DMS114 treated with DMSO at 0.1 percent for 48 hours (cell line): ENCODE measurements at regions not wholly inside any gene's neighbourhood (a gene's known extent, or its start where the extent isn't known, plus 50 kb on each side); places are given as distances from the start of the nearest gene placed in this dataset.

Experiments
- DNase-seq: peaks from one replicate; lab custom pipeline; 2025; ENCODE audit not compliant: unreplicated experiment; lab: John Stamatoyannopoulos, UW

GRCh38 chr20:11432407-11432806 lies 485.3 kb upstream of the BTBD3 start:
- DNase-seq = no peak

- no peak for DNase-seq
These were observed 481.4 kb upstream of the BTBD3 start for GRCh38 chr20:11436113-11436905.

DNA sequence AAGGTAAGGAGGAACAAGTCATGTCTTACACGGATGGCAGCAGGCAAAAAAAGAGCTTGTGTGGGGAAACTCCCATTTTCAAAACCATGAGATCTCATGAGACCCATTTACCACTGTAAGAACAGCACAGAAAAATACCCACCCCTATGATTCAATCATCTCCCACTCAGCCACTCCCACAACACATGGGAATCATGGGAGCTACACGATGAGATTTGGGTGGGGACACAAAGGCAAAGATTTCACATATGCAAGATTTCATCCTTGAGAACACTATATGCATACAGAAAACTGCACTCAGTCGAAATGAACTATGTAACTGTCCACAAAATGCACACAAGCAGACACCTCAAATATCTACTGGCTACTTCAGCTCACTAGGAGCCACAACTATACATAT lies 480.6 kb upstream of the BTBD3 start:
- no peak for DNase-seq

- DNase-seq = no peak
These were observed 479.9 kb upstream of the BTBD3 start for GRCh38 chr20:11437611-11438380.

DNA sequence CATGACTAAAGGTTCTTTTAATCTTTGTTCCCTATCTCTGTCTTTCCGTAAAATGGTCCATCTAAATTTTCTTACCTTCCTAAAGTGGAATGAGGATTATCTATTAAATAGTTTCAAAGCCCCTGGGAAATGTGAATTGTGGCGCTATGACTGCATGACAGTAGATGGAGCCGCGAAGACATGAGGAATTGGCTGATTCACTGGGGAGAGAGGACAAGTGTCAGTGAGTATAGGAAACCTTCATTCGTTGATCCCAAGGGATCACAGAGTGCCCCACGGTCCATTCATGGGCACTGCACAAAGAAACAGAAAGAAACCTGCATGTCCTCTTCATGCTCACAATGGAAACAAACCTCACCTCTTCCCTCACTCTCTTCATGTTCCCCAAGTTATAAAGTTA lies 479.3 kb upstream of the BTBD3 start:
- DNase-seq = no peak

- DNase-seq = no peak
These were observed 474.1 kb upstream of the BTBD3 start for GRCh38 chr20:11443382-11444119.

- no peak for DNase-seq
These were observed 472.5 kb upstream of the BTBD3 start for GRCh38 chr20:11445161-11445560.

- no peak for DNase-seq
These were observed 471.8 kb upstream of the BTBD3 start for GRCh38 chr20:11445891-11446290.

DNA sequence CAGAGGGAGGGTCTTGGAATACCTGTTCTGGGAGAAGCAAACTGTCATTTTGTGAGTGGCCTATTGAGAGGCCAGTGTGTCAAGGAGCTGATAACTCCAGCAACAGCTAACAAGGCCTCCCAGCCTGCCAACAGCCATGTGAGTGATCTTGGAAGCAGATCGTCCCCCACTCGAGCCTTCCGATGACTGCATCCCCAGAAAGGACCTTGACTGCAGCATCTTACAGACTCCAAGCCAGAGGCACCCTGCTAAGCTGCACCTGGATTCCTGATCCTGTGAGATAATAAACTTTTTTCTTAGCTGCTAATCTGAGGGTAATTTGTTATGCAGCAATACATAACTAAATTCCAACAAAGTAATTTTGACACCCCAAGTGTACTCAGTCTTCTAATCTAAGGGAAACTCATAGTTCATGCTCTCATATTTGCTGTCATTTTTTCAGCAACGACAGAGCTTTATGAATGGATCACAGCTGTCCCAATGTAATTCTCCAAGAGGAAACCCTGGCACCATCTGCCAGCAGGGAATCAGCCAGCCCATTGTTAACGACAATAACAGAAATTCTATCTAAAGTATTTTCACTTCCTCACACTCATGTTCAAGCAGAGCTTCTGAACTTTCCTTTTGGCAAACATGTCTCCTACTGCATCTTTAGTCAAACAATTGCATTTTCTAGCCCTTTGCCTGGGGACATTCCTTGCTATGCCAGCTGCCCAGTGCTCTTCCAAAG lies 470.2 kb upstream of the BTBD3 start:
- no peak for DNase-seq

- no peak for DNase-seq
These were observed 469.1 kb upstream of the BTBD3 start for GRCh38 chr20:11448554-11448953.

GRCh38 chr20:11451793-11452291 lies 465.9 kb upstream of the BTBD3 start:
- DNase-seq = no peak

DNA sequence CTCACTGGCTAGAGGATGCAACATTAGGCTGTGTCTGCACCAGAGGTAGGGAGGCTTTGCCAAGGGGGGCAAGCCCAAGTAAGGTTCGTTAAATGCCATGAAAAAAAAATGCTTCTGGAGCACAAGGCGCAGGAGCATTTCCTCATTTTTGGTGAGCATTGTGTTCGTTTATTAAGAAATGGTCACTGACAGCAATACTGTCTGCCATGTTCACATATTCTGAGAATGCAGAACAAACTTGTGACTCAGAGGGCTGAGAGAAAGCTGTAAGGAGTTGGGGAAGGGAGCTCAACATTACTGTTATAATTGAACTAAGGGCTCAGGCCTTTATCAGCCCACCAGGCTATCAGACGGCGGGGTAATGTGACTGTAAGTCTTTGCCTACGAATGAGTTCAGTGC lies 465.4 kb upstream of the BTBD3 start:
- no peak for DNase-seq

- no peak for DNase-seq
These were observed 464.3 kb upstream of the BTBD3 start for GRCh38 chr20:11453430-11453829.

GRCh38 chr20:11454966-11455799 lies 462.5 kb upstream of the BTBD3 start:
- no peak for DNase-seq

- no peak for DNase-seq
These were observed 460.2 kb upstream of the BTBD3 start for GRCh38 chr20:11457488-11457887.

GRCh38 chr20:11459090-11459890 lies 458.4 kb upstream of the BTBD3 start:
- no peak for DNase-seq

- no peak for DNase-seq
These were observed 450.3 kb upstream of the BTBD3 start for GRCh38 chr20:11467436-11467835.

DNA sequence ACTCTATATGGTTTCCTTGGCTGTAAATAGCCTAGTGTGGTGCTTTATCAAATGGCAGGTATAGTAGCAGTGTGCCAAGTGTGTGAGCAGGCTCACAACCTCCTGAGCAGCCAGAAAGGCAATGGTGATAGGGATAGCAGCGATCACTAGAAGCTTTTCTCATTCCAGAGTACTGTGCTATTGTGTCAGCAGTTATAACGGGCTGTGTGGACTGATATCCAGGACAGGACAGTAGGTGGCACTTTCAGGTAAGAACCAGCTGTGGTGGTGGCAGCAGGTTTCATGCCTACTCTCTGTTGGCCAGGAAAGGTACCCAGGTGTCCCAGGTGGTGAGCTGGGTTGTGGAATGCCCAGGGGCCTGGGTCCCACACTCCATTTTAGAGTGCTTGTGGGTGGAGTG lies 448.8 kb upstream of the BTBD3 start:
- DNase-seq = no peak

GRCh38 chr20:11469795-11470435 lies 447.8 kb upstream of the BTBD3 start:
- no peak for DNase-seq
